IPS-15b (cell line): ENCODE measurements at regions not wholly inside any gene's neighbourhood (a gene's known extent, or its start where the extent isn't known, plus 50 kb on each side); places are given as distances from the start of the nearest gene placed in this dataset.

Experiments
- H3K27me3 ChIP-seq: one replicate; pipeline ENCODE4 v1.6.1; 2013; ENCODE audit warnings: low read length; ENCODE audit not compliant: control insufficient read depth, insufficient read depth
- H3K36me3 ChIP-seq: one replicate; pipeline ENCODE4 v1.6.1; 2013; ENCODE audit warnings: low read length; ENCODE audit not compliant: control insufficient read depth, insufficient read depth
- H3K4me1 ChIP-seq: one replicate; pipeline ENCODE4 v1.6.1; 2013; ENCODE audit warnings: mild to moderate bottlenecking, low read length; ENCODE audit not compliant: control insufficient read depth, insufficient read depth
- H3K4me3 ChIP-seq: one replicate; pipeline ENCODE4 v1.5.1; 2013; ENCODE audit warnings: low read depth, low read length
- H3K9ac ChIP-seq: one replicate; pipeline ENCODE4 v1.6.1; 2013; ENCODE audit warnings: low read depth, mild to moderate bottlenecking, low read length
- H3K9me3 ChIP-seq: one replicate; pipeline ENCODE4 v1.6.1; 2013; ENCODE audit warnings: mild to moderate bottlenecking, low read length; ENCODE audit not compliant: control insufficient read depth, insufficient read depth

DNA sequence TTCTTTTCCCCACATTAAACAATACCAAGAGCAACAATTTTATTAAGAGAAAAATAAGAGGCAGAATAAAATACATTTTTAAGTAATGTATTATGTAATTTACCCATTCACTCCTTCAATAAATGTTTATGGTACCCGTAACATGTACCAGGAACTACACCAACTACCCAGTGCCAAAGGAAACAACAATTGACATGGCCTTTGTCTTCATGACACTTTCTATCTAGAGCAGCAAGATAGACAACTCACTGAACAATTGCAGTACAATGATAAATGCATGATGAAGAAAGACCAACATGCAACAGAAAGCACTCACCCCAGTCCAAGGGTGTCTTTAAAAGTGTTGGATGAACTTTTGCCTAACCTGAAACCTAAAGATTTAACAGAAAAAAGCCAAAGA is 493.8 kb downstream of the IGSF11 start:
- Histone ChIP-seq H3K9me3 (no peaks in the 10 kb centered on the region), H3K4me3 (no peak overlapping the region), H3K9ac (no peak overlapping the region), H3K36me3 (no peaks in the 10 kb centered on the region), H3K4me1 (no peaks in the 10 kb centered on the region), H3K27me3 (no peaks in the 10 kb centered on the region)

- Histone ChIP-seq H3K4me3 (no peak overlapping the region), H3K36me3 (no peaks in the 10 kb centered on the region), H3K4me1 (no peaks in the 10 kb centered on the region), H3K9me3 (no peaks in the 10 kb centered on the region), H3K9ac (no peak overlapping the region), H3K27me3 (no peaks in the 10 kb centered on the region)
These were observed 492.9 kb downstream of the IGSF11 start for GRCh38 chr3:118541796-118542195.

- Histone ChIP-seq H3K36me3 (no peaks in the 10 kb centered on the region), H3K4me3 (no peak overlapping the region), H3K4me1 (no peaks in the 10 kb centered on the region), H3K9ac (no peak overlapping the region), H3K9me3 (no peaks in the 10 kb centered on the region), H3K27me3 (no peaks in the 10 kb centered on the region)
These were observed 490.8 kb downstream of the IGSF11 start for GRCh38 chr3:118543832-118544231.

DNA sequence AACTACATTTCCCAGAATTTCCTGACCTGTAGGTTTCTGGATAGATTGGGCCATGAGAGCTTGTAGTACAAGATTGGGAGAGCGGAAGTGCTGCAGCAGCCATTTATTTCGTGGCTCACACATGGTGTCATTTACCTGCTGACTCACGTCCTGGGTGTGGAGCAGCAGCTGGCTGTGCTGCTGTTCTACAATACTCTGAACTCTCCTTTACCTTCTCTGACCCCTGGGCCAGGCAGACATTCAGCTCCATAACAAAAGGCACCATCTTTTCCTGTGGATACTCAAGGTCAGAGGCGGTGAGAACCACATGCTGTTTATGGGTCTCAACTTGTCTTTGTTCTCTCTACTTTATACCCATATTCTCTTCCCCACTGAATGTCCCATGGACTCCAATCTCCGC is 490.2 kb downstream of the IGSF11 start:
- no peaks in the 10 kb centered on the region for H3K36me3 ChIP-seq
- H3K27me3 ChIP-seq = no peaks in the 10 kb centered on the region
- no peaks in the 10 kb centered on the region for H3K9me3 ChIP-seq
- no peaks in the 10 kb centered on the region for H3K4me1 ChIP-seq
- H3K9ac ChIP-seq = no peak overlapping the region
- no peak overlapping the region for H3K4me3 ChIP-seq

GRCh38 chr3:118548434-118548833 is 486.2 kb downstream of the IGSF11 start:
- no peaks in the 10 kb centered on the region for H3K36me3 ChIP-seq
- H3K27me3 ChIP-seq = no peaks in the 10 kb centered on the region
- no peak overlapping the region for H3K4me3 ChIP-seq
- H3K9me3 ChIP-seq = no peaks in the 10 kb centered on the region
- H3K9ac ChIP-seq = no peak overlapping the region
- H3K4me1 ChIP-seq = no peaks in the 10 kb centered on the region

DNA sequence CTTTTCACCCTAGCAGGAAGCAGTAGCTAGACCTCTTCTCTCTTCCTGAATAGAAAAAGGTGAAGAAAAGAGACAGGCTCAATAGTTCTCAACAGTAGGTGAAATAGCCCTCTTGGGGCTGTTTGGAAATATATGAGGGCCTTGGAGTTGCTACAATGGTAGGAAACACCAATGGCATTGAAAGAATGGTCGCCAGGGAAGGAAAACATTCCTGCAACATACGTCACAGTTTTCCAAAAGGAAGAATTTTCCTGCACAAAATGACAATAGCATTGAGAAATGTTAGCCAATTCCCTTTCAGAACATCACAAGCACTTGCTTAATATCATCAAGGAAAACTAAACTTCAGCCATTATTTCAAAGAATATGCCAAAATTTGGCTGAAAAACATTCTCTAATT is 484.5 kb downstream of the IGSF11 start:
- Histone ChIP-seq H3K27me3 (no peaks in the 10 kb centered on the region), H3K4me1 (no peaks in the 10 kb centered on the region)

GRCh38 chr3:118550556-118550955 is 484.1 kb downstream of the IGSF11 start:
- no peaks in the 10 kb centered on the region for H3K4me1 ChIP-seq
- no peaks in the 10 kb centered on the region for H3K36me3 ChIP-seq
- H3K4me3 ChIP-seq = no peak overlapping the region
- no peaks in the 10 kb centered on the region for H3K9me3 ChIP-seq
- no peaks in the 10 kb centered on the region for H3K27me3 ChIP-seq
- no peak overlapping the region for H3K9ac ChIP-seq

More for the DNA sequence above, 484.5 kb downstream of the IGSF11 start:
- no peak overlapping the region for H3K9ac ChIP-seq
- no peaks in the 10 kb centered on the region for H3K36me3 ChIP-seq
- H3K9me3 ChIP-seq = no peaks in the 10 kb centered on the region
- no peak overlapping the region for H3K4me3 ChIP-seq

- Histone ChIP-seq H3K36me3 (no peaks in the 10 kb centered on the region), H3K9ac (no peak overlapping the region), H3K4me1 (no peaks in the 10 kb centered on the region), H3K4me3 (no peak overlapping the region), H3K27me3 (no peaks in the 10 kb centered on the region), H3K9me3 (no peaks in the 10 kb centered on the region)
These were observed 480.4 kb downstream of the IGSF11 start for GRCh38 chr3:118554148-118554838.

GRCh38 chr3:118556983-118557382 is 477.7 kb downstream of the IGSF11 start:
- Histone ChIP-seq H3K4me3 (no peak overlapping the region), H3K4me1 (no peaks in the 10 kb centered on the region), H3K9me3 (no peaks in the 10 kb centered on the region), H3K9ac (no peak overlapping the region), H3K27me3 (no peaks in the 10 kb centered on the region), H3K36me3 (no peaks in the 10 kb centered on the region)

- Histone ChIP-seq H3K4me1 (no peaks in the 10 kb centered on the region), H3K4me3 (no peak overlapping the region), H3K36me3 (no peaks in the 10 kb centered on the region), H3K9me3 (no peaks in the 10 kb centered on the region), H3K27me3 (no peaks in the 10 kb centered on the region), H3K9ac (no peak overlapping the region)
These were observed 477.1 kb downstream of the IGSF11 start for GRCh38 chr3:118557513-118557912.

- Histone ChIP-seq H3K4me1 (no peaks in the 10 kb centered on the region), H3K9ac (no peak overlapping the region), H3K36me3 (no peaks in the 10 kb centered on the region), H3K27me3 (no peaks in the 10 kb centered on the region), H3K9me3 (no peaks in the 10 kb centered on the region), H3K4me3 (no peak overlapping the region)
These were observed 475.4 kb downstream of the IGSF11 start for GRCh38 chr3:118559286-118559685.

GRCh38 chr3:118564800-118565199 is 469.8 kb downstream of the IGSF11 start:
- Histone ChIP-seq H3K9me3 (no peaks in the 10 kb centered on the region), H3K4me1 (no peaks in the 10 kb centered on the region), H3K27me3 (no peaks in the 10 kb centered on the region), H3K4me3 (no peak overlapping the region), H3K36me3 (no peaks in the 10 kb centered on the region), H3K9ac (no peak overlapping the region)
